M059J (cell line): ENCODE measurements at regions not wholly inside any gene's neighbourhood (a gene's known extent, or its start where the extent isn't known, plus 50 kb on each side); places are given as distances from the start of the nearest gene placed in this dataset.
"Not testable (repeated sequence)": the region's sequence is repeated elsewhere in the genome, so short reads cannot be mapped to it uniquely, and the experiment has no call there.

Source experiments
- DNase-seq: peaks from one replicate; pipeline ENCODE4 v3.0.0-alpha.2; 2012; ENCODE audit warnings: low read depth

DNA sequence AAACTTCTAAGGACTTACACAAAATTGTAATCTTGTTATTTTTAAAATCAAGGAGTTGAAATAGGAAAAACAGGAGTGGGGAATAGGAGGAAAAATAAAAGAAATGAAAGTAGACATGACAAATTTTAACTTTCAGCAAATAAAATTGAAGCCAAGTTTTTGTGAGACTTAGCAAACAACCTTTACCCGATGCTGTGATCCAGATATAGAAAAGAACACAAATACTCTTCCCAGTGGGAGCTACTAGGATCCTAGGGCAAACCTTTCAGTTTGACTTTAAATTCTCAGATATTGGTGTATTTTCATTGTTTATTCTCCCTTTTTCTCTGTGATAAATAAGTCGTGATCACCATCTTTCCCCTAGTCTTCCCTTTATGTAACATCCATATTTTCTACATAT lies 968.7 kb upstream of the CITED2 start:
- no peak for DNase-seq

- DNase-seq: no peak
Measured at GRCh38 chr6:140341272-140341671, 966.8 kb upstream of the CITED2 start.

- DNase-seq: no peak
Measured at GRCh38 chr6:140340795-140341194, 966.3 kb upstream of the CITED2 start.

DNA sequence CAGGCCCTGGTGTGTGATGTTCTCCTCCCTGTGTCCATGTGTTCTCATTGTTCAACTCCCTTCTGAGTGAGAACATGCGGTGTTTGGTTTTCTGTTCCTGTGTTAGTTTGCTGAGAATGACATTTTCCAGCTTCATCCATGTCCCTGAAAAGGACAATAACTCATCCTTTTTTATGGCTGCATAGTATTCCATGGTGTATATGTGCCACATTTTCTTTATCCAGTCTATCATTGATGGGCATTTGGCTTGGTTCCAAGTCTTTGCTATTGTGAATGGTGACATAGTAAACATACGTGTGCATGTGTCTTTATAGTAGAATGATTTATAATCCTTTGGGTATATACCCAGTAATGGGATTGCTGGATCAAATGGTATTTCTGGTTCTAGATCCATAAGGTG lies 964.6 kb upstream of the CITED2 start:
- DNase-seq: not testable (repeated sequence)

DNA sequence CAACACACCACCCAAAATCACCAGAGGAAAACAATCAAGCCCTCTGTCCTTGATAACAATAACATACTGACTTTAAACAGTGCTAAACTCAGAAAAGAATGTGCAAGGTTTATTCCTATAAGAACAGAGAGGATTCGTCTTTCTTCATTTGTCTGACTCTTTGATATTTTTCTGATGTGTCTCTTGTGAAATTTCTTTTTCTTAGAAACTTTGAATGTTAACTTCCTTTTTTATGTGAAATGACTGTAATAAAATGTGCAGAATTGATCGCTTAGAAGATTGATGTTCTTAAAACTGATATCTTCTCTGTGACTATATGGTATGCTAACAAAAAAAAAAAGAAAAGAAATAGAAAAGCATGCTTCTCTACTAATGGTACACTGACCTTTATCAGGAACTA lies 947.4 kb upstream of the CITED2 start:
- no peak for DNase-seq

DNA sequence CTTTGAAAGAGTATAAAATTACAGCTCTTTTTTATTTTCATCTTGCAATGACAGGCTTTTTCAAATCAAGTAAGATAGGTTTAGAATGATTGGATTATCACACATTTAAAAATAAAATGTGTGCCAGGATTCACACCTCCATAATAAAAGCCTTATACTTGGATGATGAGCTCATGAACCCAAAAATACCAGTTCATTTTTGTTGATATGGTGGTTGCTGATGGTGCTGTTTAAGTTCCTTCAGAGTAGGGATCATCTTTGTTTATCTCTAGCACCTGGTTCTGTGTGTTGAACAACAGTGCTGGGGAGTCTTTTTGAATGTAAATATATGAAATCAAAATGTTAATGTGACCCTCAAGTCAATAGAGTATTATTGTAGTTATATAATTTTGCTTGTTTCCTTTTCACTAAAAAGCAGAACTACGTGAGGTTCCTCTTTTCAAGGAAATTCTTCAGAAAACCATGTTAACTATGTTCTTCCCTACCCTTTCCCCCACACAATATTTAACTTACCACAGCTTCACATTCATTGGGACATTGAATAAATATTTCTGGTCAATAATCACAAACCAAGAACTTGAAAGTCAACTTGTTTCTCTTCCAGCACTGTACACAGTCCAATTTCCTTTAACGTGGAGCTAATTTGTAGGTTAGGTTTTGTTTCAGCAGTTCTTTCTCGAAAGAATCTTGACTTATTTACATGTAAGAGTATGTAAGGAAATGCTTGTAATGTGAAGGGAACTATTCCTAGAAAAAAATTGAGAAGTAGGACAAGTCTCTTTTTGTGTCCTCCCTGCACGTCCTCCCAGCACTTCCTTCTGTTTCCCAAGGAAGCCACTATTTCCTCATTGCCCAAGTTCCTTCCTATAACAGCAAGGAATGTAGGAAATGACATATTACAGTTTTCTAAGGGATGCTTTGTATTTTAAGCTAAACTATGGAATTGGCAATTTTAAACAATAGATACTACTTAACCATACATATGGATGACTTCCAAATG lies 945.9 kb upstream of the CITED2 start:
- peak; percentile 23 for DNase-seq

GRCh38 chr6:140319209-140319608 lies 944.8 kb upstream of the CITED2 start:
- DNase-seq: peak; percentile 84

- no peak for DNase-seq
Measured at GRCh38 chr6:140318408-140318807, 944.0 kb upstream of the CITED2 start.

GRCh38 chr6:140317950-140318349 lies 943.5 kb upstream of the CITED2 start:
- no peak for DNase-seq

GRCh38 chr6:140316966-140317365 lies 942.5 kb upstream of the CITED2 start:
- no peak for DNase-seq

DNA sequence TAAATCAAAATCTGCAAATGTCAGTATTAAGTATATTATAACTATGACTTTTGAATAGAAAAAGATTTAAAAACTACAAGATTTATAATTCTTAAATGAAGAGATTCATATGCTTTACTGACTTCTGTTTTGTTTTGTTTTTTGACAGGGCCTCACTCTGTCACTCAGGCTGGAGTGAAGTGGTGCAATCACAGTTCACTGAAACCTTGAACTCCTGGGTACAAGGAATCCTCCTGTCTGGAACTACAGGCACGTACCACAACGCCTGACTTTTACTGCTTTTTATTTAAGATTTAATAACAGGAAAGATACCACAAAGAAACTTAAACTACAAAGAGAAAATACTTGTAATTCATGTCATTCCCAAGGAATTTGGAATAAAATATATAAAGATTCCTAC lies 940.2 kb upstream of the CITED2 start:
- DNase-seq: no peak

DNA sequence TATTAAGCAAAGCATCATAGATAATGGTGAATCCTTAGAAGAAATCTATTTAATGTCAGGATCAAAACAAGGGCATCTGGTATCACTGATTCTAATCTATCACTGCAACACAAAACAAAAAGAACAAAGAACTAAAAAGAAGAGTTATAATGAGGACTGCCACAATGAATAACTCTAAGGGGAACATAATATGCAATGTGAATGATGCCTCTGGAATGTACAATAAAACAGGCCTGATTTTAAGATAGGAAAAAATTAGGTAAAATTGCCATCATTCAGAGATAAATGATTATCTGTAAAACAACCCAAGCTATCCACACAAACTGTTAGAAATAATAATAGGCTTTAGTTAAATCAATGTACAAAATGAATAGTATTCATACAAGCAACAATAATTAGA lies 936.7 kb upstream of the CITED2 start:
- DNase-seq: peak; percentile 39

DNA sequence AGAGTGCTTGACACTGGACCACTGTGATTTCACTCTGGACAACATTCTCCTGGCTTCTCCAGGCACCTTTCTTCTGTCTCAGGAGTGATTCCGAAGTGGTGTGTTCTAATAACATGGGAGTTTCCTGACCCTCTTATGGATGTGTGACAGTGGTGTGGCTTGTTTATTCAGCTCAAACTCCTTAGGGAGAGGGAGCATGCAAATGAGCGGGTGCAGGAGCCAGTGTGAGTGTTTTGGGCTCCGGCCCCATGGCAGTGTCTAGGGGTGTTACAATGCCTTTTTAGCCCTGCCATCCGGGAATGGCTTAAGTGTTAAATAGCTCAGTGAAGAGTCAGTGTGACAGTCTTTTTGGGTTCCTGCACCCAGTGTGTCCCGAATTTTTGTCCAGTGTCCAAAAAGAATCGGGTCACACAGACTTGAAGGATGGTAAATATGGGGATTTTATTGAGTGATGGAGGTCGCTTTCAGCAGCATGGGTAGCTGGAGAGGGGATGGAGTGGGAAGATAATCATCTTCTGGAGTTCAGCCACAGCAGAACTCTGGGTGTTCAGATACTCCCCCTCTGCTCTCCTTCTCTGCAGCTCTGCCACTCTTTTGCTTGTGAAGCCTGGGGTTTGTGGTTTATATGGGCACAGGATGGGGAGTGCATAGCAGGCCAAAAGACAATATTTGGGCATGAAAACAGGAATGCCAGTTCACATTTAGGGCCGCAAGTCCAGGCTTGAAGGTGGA lies 928.9 kb upstream of the CITED2 start:
- DNase-seq: peak; percentile 48

GRCh38 chr6:140300331-140300730 lies 925.9 kb upstream of the CITED2 start:
- no peak for DNase-seq

- DNase-seq: no peak
Measured at GRCh38 chr6:140289186-140289585, 914.7 kb upstream of the CITED2 start.

GRCh38 chr6:140285998-140286690 lies 911.7 kb upstream of the CITED2 start:
- DNase-seq: no peak

GRCh38 chr6:140285471-140285870 lies 911.0 kb upstream of the CITED2 start:
- DNase-seq: no peak

GRCh38 chr6:140284871-140285270 lies 910.4 kb upstream of the CITED2 start:
- DNase-seq: no peak

DNA sequence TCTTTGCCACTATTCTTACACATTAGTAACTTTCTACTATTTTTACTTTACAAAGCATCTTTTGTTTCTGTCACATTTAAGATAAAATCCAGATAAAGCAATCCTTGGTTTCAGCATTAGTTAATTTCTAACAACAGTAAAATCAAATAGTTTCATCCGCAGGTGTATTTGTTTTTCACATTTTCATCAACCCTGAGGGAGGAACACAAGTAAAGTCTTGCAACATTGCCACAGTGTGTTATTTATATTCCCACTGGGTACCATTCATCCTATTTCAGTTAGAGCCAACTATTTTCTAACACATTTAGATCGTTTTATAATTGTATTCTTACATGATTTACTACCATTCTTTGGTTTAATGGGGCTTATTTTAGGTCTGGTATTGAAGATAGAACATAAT lies 908.7 kb upstream of the CITED2 start:
- DNase-seq: no peak

GRCh38 chr6:140281767-140282166 lies 907.3 kb upstream of the CITED2 start:
- DNase-seq: no peak

DNA sequence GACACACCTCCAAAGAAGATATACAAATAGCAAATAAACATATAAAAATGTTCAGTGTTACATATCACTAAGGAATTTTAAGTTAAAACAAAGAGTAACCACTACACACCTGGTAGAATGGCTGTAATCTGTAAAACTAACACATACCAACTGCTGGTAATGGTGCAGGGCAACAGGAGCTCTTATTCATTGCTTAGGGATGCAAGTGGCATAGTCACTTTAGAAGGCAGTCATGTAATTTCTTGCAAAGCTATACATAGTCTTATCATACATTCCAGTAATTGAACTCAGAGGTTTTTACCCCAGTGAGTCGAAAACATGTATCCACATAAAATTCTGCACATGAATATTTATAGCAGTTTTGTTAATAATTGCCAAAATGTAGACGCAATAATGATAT lies 906.8 kb upstream of the CITED2 start:
- DNase-seq: peak; percentile 68

DNA sequence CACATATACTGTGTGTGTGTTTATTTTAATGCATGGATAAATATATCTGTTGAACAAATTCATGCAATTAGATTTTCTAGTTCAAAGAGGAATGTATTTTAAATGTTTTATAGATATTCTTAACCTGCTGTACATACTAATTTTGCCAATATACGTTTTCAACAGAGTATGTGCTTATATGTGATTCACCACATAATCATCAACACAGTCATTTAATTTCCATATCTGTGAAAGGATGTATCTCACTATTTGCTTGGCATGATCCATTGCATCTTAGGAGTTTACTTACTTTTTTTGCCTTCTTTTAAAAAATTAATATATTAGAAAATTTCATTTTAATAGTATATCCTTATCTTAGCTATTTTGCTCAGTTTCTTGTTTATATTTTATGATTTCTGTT lies 902.3 kb upstream of the CITED2 start:
- no peak for DNase-seq
